HG02571 (cell line): ENCODE measurements at regions not wholly inside any gene's neighbourhood (a gene's known extent, or its start where the extent isn't known, plus 50 kb on each side); places are given as distances from the start of the nearest gene placed in this dataset.

Experiments
- ATAC-seq: cut with Tn5 transposase; IDR thresholded peaks from one replicate; pipeline ENCODE4 v1.9.1; 2021; ENCODE audit warnings: mild to moderate bottlenecking, moderate library complexity; ENCODE audit not compliant: unreplicated experiment

- ATAC-seq, result no peak
Measured at GRCh38 chr21:35337573-35337972, 288.5 kb upstream of the RUNX1 start.

- no peak for ATAC-seq
Measured at GRCh38 chr21:35336534-35336933, 287.4 kb upstream of the RUNX1 start.

DNA sequence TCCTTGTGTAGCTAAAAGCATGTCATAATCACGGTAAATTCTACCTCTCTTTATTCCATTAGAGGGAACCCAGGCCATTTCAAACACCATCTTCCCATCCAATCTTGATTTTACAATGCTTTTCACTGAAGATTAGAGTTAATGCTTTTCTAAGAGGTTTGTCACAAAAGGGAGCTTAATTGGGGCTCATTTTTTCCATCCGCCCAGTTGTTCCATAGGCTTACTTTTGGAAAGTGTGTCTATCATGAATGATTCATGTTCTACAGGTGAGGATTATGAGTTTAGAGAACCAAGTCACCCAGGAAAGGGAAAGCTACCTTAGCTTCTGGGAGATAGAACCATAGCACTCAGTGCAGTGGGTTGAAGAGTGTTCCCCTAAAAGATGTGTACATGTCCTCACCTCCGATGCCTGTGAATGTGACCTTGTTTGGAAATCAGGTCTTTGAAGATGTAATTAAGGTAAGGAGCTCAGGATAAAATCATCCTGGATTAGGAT lies 286.9 kb upstream of the RUNX1 start:
- no peak for ATAC-seq

DNA sequence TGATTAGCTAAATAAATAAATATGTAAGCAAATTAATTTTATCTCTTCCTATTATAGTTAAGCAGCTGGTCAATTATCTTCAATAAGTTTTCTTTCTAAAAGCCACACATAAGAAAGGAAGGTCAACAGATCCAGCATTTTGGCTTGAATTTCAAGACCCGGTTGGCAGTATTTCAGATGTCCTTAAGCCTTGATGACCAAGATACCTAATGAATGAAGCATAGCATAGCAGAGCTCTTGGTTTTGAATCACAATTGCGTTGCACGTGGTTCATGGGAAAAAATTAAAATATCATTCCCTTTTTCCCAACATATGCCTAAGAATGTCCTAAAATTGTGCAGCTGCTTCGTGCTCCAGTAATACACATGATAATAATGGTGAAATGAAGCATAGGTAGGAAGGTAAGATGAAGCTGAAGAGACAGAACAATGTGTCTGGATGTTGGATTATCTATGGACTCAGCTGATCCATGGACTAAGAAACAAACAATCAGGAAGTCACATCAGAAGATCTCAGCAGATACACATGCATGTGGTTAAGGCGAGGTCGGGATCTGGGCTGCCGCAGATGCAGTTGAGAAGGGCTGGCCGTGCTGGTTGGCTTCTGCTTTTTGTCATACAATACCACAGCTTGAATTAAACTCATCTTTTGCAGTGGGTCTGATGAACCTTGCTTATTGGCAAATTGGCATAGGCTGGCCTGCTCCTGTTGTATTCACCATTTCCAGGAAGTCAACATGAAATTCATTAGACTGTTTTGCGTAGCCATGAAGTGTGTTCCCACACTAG lies 284.9 kb upstream of the RUNX1 start:
- ATAC-seq, result no peak

DNA sequence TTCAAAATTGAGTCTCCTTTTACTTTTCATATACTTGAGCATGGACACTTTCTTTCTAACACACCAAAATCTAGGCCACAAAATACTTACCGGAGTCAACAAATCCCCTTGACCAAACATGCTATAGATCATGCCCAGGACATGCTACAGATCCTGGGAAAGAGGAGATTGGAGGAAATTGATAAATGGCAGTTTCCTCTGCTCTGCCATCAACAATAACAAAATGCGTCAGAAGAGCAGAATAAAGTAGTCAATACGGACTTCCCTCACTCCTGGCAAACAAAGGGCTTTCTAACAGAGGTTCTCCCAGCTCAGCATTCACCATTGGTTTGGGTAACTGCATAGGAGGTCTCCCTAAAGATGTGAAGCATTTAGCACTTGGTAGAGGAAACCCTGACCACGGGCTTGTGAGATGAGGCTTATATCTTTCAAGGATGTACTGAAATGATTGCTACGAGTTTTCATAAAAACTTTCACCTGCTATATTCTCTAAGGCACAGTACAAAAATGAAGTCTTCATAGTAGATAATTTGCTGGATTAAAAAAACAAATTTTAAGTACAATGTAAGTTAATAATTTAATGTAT lies 283.8 kb upstream of the RUNX1 start:
- no peak for ATAC-seq

DNA sequence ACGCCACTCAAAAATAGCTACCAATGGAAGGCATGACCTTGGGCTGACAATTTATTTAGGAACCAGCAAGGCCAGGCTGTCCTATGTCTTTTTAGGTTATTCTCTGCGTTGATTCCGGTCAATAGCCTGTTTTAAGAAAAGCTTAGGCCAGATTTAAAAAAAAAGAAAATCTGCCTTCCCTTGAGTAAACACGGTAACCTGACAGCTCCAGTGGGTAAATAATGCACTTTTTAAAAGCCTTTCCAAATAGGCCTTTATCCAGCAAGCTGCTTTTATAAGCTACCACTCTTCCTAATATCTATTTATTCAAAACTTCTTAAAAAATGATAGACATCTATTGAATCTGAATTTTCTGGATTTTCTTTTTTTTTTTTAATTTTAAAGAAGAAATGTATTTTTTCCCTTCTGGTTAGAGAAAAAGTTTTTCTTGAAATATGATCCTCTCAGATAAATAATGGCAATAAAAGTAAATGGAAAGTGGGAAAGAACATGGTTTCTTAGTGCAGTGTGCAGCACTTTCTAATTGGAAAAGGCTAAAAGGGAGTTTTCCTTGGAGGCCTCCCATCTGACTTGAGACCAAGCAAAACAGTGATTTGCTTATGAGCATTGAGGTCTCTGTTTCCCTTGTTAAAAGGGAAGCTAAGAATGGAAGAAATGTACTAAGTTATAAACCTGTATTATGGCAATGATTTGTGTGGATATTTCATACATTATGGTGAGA lies 281.0 kb upstream of the RUNX1 start:
- ATAC-seq, result no peak

DNA sequence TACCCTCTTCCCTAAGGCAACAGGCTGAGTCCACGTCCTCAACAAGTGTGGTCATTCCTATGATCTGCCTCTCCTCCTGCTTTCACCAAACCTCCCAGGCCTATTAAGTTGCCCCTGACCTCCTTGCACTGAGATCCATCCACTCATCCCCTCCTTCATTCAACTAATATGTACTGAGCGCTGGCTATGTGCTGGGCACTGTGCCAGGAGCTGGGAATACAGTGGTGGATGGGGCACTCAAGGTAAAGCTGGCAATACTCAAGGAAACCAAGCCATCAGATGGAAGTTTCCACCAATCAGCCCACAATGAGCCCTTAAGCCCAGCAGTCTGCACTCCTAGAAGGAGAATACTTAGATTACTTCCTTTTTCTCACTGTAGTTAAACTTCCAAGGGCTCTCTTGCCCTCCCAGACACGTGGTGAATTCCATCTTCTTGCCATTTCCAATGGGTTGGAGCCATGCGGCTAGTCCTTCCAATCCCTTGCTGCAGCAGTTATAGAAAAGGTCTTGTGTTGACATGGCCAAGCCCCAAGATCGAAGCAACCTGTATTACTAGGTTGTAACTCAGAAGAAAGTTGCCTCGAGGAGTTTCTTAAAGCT lies 279.9 kb upstream of the RUNX1 start:
- ATAC-seq, result no peak

- no peak for ATAC-seq
Measured at GRCh38 chr21:35326677-35327076, 277.6 kb upstream of the RUNX1 start.

DNA sequence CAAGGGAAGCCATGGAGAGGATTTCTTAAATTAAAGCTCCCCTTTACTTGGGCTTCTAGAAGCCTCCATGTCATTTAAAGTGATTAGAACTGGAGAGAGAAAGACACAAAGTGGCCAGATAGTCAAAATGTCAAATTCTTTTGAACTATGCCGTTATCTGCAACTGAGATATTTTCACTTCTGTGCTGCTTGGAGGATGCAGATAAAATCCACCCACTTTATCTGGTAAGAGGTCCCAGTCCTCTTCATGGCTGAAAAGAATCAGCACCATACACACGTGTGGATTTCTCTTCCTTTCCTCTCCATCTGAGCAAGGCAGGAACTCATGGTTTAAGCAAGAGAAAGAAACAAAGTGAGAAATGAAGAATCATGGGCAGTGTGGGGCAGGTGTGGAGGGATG lies 276.9 kb upstream of the RUNX1 start:
- no peak for ATAC-seq

GRCh38 chr21:35324372-35325220 lies 275.5 kb upstream of the RUNX1 start:
- ATAC-seq, result no peak

DNA sequence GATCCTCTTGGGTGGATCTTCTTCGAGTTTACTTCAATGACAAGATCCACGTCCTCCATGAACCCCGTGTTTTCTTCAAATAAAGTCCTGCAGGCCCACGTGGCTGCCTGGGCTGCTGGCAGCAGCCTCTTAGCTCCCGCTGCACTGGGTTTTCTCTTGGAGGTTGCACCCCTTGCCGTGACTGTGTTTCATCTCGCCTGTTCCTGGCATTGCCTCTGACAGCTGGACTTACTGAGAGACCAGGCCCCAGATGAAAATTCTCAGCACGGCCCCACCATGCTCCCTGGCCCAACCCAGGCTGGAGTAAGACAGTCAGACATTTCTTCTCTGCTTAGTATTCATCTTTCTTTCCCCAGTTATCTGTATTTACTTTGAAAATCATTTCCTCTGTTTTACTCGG lies 274.8 kb upstream of the RUNX1 start:
- ATAC-seq, result no peak

GRCh38 chr21:35321322-35322200 lies 272.5 kb upstream of the RUNX1 start:
- ATAC-seq, result no peak

DNA sequence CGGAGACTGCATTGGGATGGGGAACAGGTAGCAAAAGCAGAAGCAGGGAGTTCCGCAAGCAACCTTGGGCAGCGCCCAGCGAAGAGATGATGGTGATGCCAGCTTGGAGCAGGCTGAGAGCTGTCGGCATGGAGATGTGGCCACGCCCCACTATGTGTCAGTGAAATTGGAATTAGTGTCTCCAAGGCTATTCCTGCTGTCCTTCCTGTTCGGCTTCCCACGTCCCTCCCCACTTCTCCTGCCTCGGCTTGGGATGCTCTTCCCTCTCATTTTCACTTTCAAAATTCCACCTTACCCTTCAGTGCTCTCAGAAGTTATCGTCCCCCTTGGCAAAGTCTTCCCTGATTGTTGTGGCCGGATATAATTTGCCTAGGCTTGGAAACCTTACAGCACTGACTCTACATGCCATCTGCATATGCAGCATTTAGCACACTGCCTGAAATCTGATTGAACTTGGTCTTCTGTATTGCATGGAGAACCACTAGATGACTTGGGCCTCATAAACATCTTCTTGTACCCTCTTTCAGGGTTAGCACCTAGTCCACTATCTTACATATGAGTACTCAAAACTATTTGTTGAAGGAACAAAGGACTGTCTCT lies 270.7 kb upstream of the RUNX1 start:
- no peak for ATAC-seq

GRCh38 chr21:35316933-35317332 lies 267.8 kb upstream of the RUNX1 start:
- no peak for ATAC-seq

DNA sequence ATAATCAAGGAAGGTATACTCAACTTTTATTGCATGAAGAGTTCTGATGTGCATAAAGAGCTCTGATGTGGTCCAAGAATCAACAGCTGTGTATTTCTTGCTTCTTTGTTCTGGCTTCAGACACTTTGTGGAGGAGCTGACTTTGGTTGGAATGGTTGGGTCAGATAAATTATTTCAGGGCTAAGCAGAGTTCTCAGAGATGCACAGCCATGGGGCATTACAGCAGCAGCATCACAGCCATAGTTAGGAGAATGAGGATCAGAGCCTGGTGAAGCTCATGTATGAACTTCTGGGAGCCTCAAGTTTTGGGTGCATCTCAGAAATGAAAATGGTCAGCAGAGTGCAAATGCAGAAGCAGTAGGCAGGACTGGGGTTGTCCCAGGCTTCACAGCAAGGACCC lies 267.4 kb upstream of the RUNX1 start:
- ATAC-seq, result no peak

- no peak for ATAC-seq
Measured at GRCh38 chr21:35314857-35315582, 265.9 kb upstream of the RUNX1 start.

DNA sequence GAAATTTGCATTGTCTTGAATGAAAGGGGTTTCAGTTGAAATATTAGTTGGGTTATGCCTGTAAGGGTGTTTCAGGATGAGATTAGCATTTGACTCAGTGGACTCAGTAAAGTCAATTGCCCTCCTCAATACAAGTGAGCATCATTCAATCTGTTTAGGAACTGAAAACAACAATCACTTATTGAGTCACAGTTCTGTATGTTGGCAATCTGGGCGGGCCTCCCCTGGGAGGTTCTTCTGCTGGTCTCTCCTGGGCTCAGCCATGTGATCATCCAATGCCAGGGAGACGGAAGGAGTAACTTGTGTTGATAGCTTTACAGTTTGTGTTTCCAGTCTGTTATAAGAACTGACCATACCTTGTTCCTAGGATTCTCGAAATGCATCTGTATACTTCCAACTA lies 262.9 kb upstream of the RUNX1 start:
- ATAC-seq, result no peak

DNA sequence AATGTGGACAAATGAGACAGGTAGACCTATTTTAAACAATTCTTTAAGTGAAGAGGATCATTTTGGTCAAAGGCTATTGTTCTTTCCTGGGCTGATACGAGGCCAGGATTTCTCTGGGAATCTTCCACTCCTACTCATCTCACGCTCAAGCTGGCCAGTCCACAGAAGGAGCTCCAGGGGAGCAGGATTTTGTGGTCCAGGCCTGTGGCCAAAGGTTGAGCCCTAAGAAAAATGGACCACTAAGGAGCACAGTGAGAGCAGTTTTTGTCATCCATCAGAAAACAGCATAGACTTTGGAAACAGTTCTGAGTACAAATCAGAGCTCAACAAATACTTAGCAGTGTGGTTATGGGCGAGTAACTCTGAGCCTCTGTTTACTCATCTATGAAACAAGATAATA lies 260.2 kb upstream of the RUNX1 start:
- no peak for ATAC-seq

DNA sequence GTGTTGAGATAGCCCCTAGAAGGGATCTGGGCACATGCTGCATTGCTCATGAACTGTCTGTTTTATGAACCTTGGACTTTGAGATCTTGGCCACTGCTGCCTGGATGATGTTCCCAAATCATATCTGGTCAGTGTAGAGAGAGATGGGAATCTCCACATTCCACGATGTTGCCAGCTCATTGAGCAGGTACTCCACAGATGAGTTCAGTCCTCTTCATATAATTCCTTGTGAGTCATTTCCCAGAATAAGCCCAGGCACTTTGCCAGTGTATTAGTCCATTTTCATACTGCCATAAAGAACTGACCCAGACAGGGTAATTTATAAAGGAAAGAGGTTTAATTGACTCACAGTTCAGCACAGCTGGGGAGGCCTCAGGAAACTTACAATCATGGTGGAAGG lies 254.0 kb upstream of the RUNX1 start:
- ATAC-seq, result no peak
